ENCODE measurements at regions not wholly inside any gene's neighbourhood (a gene's known extent, or its start where the extent isn't known, plus 50 kb on each side); places are given as distances from the start of the nearest gene placed in this dataset.
A peak's percentile ranks its signal among the peaks of the same experiment; 100 is the strongest.

DNA sequence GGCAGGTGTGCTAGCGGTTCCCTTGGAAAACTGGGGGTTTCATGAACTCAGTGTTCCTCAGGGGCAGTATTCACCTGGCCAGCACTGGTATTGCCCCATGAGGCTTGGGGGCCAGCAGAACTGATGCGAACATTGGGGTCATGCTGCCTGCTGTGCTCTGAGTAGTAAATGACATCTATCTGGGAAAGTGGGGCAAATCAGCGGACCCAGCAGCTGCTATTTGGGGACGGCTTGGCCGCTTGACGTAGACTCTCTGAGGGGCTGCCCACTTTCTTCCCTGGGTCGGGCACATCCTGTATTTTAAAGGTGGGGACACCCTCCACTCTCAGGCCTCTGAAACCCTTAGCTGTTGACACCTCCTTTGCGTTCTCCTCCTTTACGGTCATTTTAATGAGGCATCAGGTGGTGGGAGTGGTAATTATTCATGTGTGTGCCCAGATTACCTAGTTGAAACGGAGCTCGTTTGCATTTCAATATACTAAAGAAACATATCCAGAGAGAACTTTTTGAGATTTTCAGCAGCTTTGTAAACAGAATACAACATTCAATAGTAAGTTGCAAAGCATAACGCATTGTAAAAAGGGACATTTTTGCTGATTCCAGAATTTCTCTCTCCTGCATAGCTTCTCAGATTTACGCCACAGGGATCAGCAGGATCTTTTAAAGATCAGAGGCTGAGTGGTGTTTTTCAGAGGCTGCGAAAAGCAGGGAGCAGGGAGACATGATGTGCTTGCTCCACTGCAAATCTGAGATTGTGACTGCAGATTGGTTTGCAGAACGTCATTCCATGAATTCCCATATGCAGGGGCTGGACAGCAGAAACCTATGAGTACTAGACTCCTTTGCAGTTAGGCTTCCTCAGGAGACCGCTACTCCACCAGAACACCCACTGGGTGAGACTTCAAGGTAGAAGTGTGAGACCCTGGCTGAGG, 56.8 kb upstream of the ZFR start:
- DNase-seq, result no peak

DNA sequence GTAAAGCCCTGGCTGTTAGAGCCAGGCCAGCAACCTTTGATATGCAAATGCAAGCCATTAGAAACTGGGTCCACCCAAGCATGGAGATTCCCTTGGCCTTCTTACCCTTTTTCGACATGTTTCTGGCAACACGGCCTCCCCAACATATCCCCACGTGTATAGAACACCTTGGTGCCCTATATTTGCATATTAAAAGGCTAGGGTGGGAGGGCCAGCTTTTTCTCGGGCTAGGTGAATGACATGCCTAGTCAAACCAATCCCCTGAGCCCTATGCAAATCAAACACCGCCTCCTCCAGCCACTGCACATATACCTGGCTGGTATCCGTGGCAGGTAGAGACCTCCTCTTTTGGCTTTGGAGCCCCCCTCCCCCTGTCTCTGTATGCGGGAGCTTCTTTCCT, 55.6 kb upstream of the ZFR start:
- no peak for DNase-seq

DNA sequence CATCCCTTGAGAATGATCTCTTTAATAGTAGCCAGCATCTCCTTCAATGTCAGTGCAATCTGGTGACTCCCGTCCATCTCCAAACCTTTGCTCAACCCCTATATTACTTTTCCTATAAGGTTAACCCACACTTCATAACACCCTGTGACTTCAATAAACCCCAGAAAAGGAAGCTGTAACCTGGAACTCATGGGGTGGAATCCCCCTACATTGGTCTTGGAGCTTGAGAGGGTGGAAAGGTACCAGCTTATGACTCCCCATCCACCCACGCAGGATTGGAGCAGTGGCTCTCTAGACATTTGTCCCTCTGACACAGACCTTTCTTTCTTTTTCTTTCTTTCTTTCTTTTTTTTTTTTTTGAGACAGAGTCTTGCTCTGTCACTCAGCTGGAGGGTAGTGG, 54.7 kb upstream of the ZFR start:
- no peak for DNase-seq

DNA sequence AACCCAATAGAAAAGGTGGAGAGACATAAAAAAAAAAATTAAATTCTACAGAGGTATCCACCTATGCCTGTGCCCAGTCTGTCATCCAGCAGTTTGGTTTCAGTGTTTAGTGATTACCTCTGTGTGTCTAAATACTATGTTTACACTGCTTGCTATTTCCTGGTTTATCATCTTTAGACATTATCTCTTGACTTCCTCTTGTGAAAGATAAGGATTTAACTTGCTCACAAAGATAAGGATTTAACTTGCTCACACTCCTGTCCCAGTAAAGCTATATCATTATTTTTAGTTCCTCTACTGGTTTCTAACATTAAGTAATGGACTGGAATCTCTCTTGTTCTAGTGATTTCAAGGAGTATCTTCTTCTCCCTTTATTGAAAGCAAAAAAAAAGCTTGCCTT, 53.9 kb upstream of the ZFR start:
- peak; percentile 51 for DNase-seq

DNA sequence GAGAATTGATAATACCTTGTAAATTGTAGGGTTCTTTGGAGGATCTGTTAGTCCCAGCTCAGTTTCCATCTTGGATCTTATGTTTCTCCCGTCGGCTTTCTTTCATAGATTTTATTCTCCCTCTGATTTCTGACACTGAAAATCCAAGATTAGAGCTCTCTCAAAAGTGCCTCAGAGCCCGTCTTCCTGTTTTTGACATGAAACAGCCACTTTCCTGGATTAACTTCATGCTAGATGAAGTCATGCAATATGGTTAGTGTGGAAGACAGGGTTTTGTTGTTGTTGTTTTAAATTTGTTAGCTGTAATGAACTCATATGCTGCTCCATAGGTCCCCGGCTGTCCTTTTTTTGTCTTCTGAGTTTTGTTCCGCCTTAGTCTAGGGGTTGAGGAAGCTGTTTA, 51.6 kb upstream of the ZFR start:
- no peak for DNase-seq

DNA sequence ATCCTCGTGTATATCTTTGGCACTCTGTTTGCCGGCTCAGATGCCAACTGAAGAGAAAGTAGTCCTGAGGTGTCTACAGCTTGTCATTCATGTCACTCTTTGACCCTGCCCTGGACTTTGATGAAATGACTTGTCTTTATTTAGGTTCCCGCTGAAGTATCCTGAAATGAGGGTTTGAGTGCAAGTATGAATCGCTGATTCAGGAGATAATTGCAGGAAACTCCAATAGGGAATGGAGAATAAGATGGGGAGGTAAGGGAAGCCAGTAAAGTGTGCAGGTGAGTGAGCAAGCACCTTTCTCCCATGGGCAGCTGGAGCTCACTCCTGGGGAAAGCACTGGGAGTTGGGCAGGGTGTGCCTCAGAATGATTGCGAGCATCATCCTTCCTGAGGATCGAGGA, 50.3 kb upstream of the ZFR start:
- no peak for DNase-seq

All from OCI-M1 (cell line).